NT2/D1 (cell line): ENCODE measurements at regions not wholly inside any gene's neighbourhood (a gene's known extent, or its start where the extent isn't known, plus 50 kb on each side); places are given as distances from the start of the nearest gene placed in this dataset.

Experiments
- SUZ12 ChIP-seq: IDR thresholded peaks from 2 replicates; pipeline ENCODE4 v1.6.1; 2011; ENCODE audit not compliant: insufficient read length, insufficient read depth; ENCODE audit errors: extremely low read depth
- YY1 ChIP-seq: IDR thresholded peaks from 2 replicates; pipeline ENCODE4 v1.6.1; 2011; ENCODE audit not compliant: insufficient read length, insufficient read depth
- ZNF274 ChIP-seq: IDR thresholded peaks from 2 replicates; pipeline ENCODE4 v1.6.1; 2011; ENCODE audit warnings: mild to moderate bottlenecking, low read depth, low read length

- TF ChIP-seq YY1 (no peak), SUZ12 (no peak), ZNF274 (no peak)
Measured at GRCh38 chr14:85218982-85219381, 311.0 kb upstream of the FLRT2 start.
